Posterior vena cava (tissue), 2 donors: ENCODE measurements at regions not wholly inside any gene's neighbourhood (a gene's known extent, or its start where the extent isn't known, plus 50 kb on each side); places are given as distances from the start of the nearest gene placed in this dataset.

ENCODE experiments used
- DNase-seq: peaks from one replicate; pipeline ENCODE4 v3.0.0-alpha.2; 2020; ENCODE audit warnings: low spot score
- intact Hi-C, 2 donors: fragments of 100-400 bp; cut with DNase I; formaldehyde crosslinking; loops; one replicate each; pipeline versions ENCODE4 v1.14.1 to v1.14.2; 2022 to 2023
- donor health status: DM: yes; HTN: yes; CAD: no.
- donor health status: DM: yes; HTN: yes; CAD: no.

DNA sequence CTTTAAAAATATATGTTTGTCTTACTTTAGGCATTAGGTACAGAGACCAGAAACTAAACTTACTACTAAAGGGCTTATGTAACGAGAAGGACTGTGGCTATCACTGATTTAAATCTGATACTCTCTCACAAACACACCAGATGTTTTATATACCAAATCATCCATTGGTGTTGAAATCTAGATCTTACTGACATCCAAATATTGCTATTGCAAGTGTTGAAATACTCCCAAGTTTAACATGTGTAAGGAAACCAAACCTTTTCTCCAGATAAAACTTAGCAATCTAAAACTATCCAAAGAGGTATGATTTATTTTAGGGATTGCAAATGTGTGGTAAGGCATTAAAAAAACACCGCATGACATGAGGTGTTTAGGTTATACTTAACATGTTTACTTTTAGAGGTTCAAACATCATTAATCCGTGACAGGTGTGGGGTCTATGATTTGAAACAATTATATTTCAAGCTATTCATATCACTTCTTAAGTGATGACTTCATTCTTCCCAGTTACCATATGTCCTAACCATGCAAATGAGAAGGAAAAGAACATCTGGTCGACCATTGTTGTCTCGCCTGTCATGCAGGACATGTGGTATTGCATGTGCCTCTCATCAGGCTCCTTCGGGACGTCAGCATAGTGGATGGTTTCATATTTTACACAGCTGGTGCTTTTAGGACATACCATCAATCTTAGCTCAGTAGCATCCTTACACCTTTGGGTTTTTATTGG lies 168.3 kb upstream of the SPACA1 start:
- DNase-seq = no peak
- intact Hi-C loops = no loop called here

DNA sequence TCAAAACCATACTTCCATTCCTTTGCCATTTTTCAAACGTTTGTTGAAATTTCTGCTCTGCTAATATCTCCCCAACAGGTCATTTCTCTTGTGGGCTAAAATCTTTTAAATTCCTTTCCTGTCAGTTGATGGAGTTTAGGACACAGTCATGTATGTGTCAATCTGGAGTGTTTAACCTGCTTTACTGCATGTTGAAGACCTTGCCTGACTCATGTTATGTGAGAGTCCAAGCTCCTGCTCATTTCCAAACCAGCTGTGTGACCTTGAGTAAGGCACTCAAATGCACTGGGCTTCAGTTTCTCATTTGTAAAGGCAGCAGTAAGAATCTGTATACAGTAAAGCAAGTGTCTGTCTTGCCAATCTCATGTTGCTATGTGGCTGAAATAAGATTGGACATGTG lies 171.9 kb upstream of the SPACA1 start:
- no peak for DNase-seq
- intact Hi-C loops = no loop called here

DNA sequence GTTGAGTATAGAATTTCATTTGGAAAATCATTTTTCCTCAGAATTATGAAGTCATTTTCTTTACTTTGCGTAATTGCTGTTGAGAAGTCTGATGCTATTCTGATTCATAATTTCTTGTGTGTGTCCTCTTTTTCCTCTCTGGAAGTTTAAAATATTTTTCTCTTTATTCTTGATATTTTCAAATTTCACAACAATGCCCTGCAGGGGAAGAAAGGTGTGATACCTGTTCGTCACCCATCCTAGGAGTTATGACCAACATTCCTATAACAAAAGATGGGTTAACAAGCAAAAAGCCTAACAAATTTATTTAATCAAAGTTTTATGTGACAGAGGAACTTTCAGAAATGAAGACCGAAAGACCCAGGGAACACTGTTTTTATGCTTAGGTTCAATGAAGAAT lies 171.5 kb upstream of the AKIRIN2 start:
- DNase-seq = no peak
- intact Hi-C loops = loop anchor here in 1 of 2 donors (5.0 kb wide), 1 partner anchor 734 kb away; no protein-coding TSS in a partner anchor

DNA sequence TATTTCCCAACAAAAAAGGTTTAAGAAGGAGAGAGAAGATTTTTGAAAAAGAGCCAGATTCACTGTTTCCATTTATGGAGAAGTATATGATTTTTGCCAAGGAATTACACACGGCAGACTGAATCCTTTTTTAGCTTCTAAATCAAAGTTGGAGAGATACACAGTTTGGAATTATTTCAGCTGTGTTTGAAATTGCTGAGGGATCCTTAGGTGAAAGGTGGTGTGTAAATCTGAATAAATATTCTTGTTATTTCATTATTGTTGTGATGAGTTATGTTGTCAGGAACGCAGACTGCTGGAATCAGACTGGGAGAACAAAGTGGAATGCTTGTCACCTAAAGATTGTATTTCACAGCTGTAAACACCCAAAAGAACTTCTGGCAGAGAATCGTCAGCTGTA lies 168.5 kb upstream of the AKIRIN2 start:
- no peak for DNase-seq
- intact Hi-C loops = loop anchor here in 1 of 2 donors (5.0 kb wide), 1 partner anchor 737 kb away; no protein-coding TSS in a partner anchor

DNA sequence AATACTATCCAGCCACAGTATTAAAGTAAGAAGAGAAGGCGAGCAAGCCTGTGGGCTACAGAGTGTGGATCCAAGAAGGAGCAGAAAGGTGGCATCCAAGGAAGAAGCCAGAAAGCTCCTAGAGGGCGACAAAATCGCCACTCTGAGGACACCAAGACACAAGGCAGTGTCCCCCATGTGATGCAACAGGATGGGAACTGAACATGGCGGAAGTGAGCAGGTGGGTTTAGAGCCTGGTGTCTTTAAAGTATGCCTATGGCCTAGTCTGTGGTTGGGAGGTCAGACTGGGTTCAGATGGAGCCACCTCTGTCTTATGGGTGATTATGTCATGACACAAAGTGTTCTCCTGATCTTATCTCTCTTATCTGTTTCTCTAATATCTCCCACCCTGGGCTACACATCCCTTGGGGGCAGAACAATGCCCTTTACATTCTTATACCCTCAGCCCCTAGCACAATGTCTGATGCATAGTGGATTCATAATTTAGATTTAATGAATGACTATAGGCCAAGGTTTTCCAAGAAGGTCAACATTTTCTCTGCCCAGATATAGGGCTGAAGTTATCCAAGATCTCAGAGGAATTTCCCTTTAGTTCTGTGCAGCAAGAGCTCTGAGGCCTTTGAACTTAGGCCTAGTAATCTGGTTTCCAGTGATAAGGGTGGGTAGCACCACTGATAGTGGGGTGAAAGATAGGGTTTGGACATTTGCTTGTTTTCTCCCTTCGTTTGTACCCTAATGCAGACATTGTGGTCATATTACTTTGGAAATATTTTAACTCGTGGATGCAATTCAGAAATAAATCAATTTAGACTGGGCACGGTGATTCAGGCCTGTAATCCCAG lies 167.3 kb upstream of the AKIRIN2 start:
- DNase-seq = no peak
- intact Hi-C loops = no loop called here

DNA sequence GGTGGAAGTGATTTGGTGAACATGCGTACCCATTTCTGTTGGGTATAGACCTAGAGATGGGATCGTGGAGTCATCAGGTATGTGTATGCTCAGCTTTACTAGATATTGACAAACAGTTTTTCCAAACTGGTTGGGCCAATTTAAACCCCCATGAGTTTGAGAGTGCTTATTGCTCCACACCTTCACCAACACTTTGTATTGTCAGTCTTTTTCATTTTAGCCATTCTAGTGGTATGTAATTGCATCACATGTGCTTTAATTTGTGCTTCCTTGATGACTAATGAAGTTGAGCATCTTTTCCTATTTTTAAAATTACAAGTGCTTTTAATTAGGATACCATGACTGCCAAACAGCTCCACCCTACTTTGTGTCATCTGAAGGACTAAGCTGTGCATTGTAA lies 158.9 kb upstream of the AKIRIN2 start:
- intact Hi-C loops = no loop called here
- no peak for DNase-seq

DNA sequence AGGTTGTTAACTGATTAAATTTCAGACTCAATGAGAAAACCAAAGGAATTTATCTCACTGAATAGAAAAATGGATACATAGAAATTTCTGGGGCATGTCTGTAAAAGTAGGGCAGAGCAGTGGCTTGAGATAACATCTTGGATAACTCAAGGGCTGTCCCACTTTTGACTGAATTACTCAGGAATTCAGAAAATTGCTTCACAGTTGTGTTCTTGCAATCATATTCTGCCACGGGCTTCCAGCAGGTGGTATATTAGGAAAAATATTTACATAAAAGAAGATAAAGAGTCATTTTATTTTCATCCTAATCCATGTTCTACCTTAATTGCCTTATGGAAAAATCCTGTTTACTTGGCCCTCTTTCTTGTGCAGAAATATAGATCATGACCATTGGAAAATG lies 156.4 kb upstream of the AKIRIN2 start:
- intact Hi-C loops = no loop called here
- DNase-seq = no peak

DNA sequence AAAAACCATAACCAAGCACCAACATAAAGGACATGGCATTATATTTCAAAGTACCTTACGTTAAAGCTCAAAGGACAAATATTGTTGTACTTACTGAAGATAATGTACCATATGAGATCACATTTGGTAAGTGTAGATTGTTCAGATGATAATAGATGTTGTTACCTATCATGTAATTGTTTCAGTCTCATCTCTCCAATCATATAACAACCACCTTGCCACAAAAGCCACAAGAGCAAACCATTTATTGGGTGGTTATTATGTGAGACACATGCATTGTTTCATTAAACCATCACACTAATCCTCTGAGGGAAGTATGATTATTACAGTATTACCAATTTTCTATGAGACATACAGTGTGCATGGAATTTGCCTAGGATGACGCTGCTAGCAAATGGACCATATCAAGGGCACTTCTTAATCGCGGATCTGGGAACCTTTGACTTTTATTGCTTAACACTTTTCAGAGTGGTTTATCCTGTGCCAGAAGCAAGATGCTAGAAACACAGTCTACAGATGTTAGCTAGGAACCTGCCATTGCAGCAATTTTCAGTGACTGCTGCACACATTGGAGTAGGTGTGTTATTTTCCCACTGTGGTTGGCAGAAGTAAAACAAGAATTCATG lies 149.8 kb upstream of the AKIRIN2 start:
- no peak for DNase-seq
- intact Hi-C loops = no loop called here

DNA sequence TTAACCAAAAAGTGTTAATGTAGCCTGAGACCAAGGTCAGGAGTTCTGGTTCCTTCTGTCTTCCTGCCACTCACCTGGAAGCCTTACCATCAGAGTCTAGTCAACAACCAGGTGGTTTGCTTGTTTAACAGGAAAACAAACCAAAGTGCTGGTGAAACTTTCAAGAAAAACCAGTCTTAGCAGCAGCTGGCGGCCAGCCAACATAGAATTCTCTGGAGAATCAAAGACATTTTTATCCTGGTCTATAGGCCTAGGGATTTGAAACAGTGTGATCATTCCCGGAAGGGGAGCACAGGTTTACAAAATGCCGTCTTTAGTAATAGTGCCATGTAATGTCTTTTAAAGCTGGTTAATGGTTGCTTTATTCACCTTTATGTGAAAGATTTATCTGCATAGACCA lies 146.6 kb upstream of the AKIRIN2 start:
- DNase-seq = no peak
- intact Hi-C loops = no loop called here

DNA sequence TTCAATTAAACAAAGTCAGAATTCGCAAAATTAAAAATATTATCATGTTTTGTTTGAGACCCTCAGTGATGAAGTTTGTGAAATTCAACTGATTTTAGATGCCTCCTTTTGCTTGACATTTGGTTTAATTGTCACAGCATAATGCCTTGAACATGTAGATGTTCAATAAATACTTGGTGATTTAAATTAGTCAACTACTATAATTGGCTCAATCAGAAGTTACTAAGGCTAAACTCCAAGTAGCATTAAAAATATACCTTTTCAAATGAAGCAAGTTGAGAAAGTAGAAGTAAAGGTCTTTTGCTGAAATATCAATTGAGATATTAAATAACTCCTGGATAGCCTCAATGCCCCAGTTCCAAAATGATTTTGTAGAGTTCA lies 145.8 kb upstream of the AKIRIN2 start:
- no peak for DNase-seq
- intact Hi-C loops = no loop called here

DNA sequence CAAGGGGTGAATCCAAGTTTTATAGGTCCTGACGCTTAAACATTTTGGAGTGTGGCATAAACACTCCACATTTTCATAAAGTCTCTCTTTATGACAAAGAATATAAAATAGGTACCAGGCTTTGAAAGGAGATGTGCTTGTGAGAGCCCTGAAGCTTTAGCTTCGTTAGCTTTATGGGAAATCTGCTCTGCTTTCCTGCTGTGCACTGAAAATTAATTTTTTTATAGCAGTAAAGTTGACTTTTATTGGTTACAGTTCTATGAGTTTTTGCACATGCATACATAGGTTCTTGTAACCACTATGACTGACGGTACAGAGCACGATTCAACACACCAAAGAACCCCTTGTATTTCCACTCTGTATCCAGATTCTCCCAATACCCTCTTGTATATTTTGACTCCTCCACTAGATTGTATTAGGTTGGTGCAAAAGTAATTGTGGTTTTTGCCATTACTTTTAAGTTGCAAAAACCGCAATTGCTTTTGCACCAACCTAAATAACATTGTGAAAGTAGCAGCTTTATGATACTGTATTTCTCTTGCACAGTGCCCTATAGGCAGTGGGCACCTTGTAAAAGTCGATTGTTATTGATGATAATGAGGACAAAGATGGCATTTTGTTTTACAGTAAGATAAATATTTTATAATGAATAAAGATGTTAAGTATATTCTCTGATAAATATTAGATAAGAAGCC lies 145.2 kb upstream of the AKIRIN2 start:
- no peak for DNase-seq
- intact Hi-C loops = no loop called here

DNA sequence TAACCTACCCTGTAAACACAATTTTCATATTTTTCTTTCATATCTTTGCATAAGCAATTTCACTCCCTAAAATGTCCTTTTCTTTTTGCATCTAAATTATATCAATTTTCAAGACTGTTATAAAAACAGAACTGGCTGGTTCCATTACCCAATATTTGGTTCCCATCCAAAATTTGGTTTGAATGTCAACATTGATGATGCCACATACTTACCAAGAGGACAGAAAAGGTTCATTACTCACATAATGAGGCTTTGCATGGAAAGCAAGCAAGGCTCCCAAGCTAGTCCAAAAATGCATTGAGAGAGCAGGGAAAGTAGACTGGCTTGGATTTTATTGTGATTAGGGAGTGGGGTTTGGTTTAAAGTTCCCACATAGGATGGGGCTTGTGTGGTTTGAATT lies 144.4 kb upstream of the AKIRIN2 start:
- no peak for DNase-seq
- intact Hi-C loops = no loop called here

DNA sequence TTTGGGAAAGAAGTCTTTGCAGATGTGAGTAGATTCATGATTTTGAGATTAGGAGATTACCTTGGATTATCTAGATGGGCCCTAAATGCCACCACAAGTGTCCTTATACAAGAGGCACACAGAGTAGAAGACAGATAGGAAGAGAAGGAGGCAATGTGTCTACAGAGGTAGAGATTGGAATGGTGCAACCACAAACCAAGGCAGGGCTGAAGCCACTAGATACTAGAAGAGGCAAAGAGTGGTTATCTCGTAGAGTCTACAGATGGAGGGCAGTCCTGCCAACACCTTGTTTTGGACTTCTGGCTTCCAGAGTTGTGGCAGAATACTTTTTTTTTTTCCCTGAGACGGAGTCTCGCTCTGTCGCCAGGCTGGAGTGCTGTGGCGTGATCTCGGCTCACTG lies 138.3 kb upstream of the AKIRIN2 start:
- DNase-seq = no peak
- intact Hi-C loops = no loop called here

DNA sequence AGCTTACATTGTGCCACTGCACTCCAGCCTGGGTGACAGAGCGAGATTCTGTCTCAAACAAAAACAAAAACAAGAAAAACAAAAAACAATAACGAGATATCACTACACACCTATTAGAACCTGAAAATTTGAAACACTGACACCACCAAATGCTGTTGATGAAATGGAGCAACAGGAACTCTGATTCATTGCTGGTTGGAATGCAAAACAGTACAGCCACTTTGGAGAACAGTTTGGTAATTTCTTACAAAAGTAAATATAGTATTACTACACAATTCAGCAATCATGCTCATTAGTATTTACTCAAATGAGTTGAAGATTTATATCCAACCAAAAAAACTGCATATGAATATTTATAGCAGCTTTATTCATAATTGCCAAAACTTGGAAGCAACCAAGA lies 135.8 kb upstream of the AKIRIN2 start:
- intact Hi-C loops = no loop called here
- no peak for DNase-seq

DNA sequence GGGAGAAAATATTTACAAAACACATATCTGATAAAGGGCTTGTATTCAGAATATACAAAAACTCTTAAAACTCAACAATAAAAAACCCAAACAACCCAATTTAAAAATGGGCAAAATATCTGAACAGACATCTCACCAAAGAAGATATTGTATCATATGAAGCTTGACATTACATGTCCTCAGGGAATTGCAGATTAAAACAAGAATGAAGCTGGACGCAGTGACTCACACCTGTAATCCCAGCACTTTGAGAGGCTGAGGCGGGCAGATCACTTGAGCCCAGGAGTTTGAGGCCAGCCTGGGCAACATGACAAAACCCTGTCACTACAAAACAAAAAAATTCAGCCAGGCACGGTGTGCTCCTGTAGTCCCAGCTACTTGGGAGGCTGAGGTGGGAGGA lies 135.4 kb upstream of the AKIRIN2 start:
- no peak for DNase-seq
- intact Hi-C loops = no loop called here

DNA sequence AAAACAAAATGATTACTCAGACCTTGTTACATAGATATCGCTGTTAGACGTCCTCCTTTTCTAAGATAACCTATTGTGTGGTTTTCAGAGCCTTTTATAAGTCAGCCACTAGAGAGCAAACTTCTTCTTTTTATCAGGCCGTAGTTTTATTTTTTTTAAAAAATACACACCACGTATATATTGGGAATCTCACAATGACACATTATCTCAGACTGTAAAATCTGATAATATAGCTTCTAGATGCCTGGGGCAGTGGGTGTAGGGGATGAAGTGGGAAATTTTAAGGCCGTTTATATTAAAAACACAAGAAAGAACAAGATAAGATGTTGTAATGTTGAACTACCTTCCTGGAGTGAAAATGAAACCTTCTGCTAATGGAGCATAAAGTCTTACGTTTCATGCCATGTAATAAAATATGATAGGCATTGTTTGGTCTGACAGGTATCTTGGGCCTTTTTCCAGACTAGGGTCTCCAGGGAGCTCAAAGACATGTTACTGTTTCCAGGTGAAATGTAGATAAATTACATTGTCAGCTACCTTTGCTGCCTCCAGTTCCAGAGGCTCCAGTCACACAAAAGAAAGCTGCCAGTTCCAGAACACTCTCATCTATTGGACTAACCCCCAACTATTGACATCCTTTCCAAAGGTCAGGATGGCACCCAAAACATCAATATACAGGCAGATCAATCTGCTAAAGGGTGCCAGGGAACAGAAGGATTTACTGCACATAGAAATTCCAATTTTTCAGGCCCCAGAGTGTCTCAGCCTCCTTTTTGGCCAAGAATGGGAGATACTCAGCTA lies 130.2 kb upstream of the AKIRIN2 start:
- DNase-seq = no peak
- intact Hi-C loops = no loop called here

DNA sequence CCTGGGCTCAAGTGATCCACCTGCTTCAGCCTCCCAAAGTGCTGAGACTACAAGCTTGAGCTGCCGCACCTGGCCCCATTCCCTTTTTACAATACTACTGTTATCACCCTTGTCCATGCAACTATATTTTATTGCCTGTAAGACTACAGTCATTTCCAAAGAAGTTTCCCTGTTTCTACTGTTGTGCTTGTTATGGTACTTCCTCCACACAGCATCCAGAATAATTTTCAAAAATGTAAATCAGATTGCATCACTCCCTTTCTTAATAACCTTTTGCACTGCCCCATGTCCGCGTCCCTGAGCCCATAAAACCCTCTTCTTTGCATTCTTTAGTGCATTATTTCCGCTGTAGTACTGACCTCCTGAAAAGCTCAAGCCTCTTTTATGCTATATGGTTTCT lies 128.9 kb upstream of the AKIRIN2 start:
- intact Hi-C loops = no loop called here
- no peak for DNase-seq

DNA sequence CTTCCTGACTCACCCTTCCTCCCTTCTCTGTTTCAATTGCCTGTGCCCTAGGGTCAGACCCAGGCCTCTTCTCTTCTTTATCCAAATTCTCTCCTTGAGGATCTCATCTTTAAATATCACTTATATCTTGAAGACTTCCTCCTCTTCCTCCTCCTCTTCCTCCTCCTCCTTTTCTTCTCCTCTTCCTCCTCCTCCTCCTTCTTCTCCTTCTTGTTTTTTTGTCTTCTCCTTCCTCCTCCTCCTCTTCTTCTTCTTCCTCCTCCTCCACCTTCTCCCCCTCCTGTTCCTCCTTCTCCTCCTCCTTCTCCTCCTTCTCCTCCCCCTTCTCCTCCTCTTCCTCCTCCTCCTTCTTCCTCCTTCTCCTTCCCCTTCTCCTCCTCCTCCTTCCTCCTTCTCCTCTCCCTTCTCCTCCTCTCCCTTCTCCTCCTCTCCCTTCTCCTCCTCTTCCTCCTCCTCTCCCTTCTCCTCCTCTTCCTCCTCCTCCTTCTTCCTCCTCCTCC lies 127.6 kb upstream of the AKIRIN2 start:
- intact Hi-C loops = no loop called here
- DNase-seq = no peak

DNA sequence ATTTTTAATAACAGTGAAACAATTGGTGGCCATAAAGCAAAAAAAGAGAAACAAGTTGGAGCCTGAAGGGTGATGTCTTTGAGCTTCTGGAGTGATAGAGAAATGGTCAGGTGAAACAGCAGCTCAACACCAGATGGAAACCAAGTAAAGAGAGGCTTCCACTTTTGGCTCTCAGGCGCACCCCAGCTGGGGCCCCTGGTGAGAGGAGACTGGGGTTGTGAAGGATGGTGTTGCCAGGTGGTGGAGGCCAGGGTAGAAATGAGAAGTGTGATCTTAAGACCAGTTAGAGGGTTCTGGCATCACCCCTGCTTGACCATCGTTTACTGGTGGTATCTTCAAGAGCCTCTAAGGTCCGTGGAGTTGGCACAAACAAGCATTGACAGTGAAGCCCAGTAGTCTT lies 126.0 kb upstream of the AKIRIN2 start:
- DNase-seq = no peak
- intact Hi-C loops = no loop called here
